ENCODE measurements at regions not wholly inside any gene's neighbourhood (a gene's known extent, or its start where the extent isn't known, plus 50 kb on each side); places are given as distances from the start of the nearest gene placed in this dataset.

GRCh38 chr5:60297658-60298057, 402.3 kb downstream of the DEPDC1B start:
- Histone ChIP-seq H3K4me3 (replicated peaks in 1 of 4; ENCODE audit: control extremely low read depth in 1 of 4, insufficient read depth in 1 of 4, low read depth in 3 of 4, low read length in 4 of 4) (no peak overlapping the region), H4K20me1 (ENCODE audit: control insufficient read depth, extremely low read depth, insufficient read depth, low read length) (no peaks in the 10 kb centered on the region), H3K4me1 (ENCODE audit: control insufficient read depth, extremely low read depth, insufficient read depth, low read length) (no peaks in the 10 kb centered on the region), H2AFZ (ENCODE audit: low read length) (no peak overlapping the region), H3K9ac (ENCODE audit: insufficient read depth, low read length) (no peak overlapping the region), H3K36me3 (ENCODE audit: control insufficient read depth, insufficient read depth, low read length) (no peaks in the 10 kb centered on the region), H3K4me2 (ENCODE audit: extremely low read depth, insufficient read depth, low read length) (no peak overlapping the region), H3K9me3 (ENCODE audit: control insufficient read depth, insufficient read depth, low read depth, low read length) (no peaks in the 10 kb centered on the region), H3K27me3 (ENCODE audit: control insufficient read depth, insufficient read depth, low read length) (no peaks in the 10 kb centered on the region), H3K79me2 (ENCODE audit: control insufficient read depth, insufficient read depth, low read length) (no peaks in the 10 kb centered on the region), H3K27ac (ENCODE audit: insufficient read depth, low read length) (no peak overlapping the region)
- peak in 1 of 2 donors; percentile 1 for DNase-seq (ENCODE audit: low read depth in 2 of 2)
- TF ChIP-seq EZH2 (IDR thresholded peaks at IDR 0.05; ENCODE audit: low read length, missing control alignments): no peak
- no peak for TF ChIP-seq CTCF (conservative IDR thresholded peaks at IDR 0.05 in 1 of 2, IDR thresholded peaks at IDR 0.05 in 1 of 2; ENCODE audit: low read depth in 1 of 2, low read length in 2 of 2)

- no peaks in the 10 kb centered on the region for H4K20me1 ChIP-seq (ENCODE audit: control insufficient read depth, extremely low read depth, insufficient read depth, low read length)
- H3K36me3 ChIP-seq (ENCODE audit: control insufficient read depth, insufficient read depth, low read length): no peaks in the 10 kb centered on the region
- no peak overlapping the region for H3K4me3 ChIP-seq (replicated peaks in 1 of 4; ENCODE audit: control extremely low read depth in 1 of 4, insufficient read depth in 1 of 4, low read depth in 3 of 4, low read length in 4 of 4)
- no peak overlapping the region for H3K9ac ChIP-seq (ENCODE audit: insufficient read depth, low read length)
- peak; percentile 19 to 25 for DNase-seq (ENCODE audit: low read depth in 2 of 2)
- H3K4me1 ChIP-seq (ENCODE audit: control insufficient read depth, extremely low read depth, insufficient read depth, low read length): no peaks in the 10 kb centered on the region
- H3K4me2 ChIP-seq (ENCODE audit: extremely low read depth, insufficient read depth, low read length): no peak overlapping the region
- TF ChIP-seq EZH2 (IDR thresholded peaks at IDR 0.05; ENCODE audit: low read length, missing control alignments) (no peak), CTCF (conservative IDR thresholded peaks at IDR 0.05 in 1 of 2, IDR thresholded peaks at IDR 0.05 in 1 of 2; ENCODE audit: low read depth in 1 of 2, low read length in 2 of 2) (peak; percentile 27 to 50)
- no peak overlapping the region for H2AFZ ChIP-seq (ENCODE audit: low read length)
- no peaks in the 10 kb centered on the region for H3K9me3 ChIP-seq (ENCODE audit: control insufficient read depth, insufficient read depth, low read depth, low read length)
- no peaks in the 10 kb centered on the region for H3K27me3 ChIP-seq (ENCODE audit: control insufficient read depth, insufficient read depth, low read length)
- H3K79me2 ChIP-seq (ENCODE audit: control insufficient read depth, insufficient read depth, low read length): no peaks in the 10 kb centered on the region
- no peak overlapping the region for H3K27ac ChIP-seq (ENCODE audit: insufficient read depth, low read length)
Measured at GRCh38 chr5:60295423-60295822, 401.9 kb upstream of the PDE4D start.

GRCh38 chr5:60293518-60293917, 400.0 kb upstream of the PDE4D start:
- Histone ChIP-seq H2AFZ (ENCODE audit: low read length) (no peak overlapping the region), H3K27me3 (ENCODE audit: control insufficient read depth, insufficient read depth, low read length) (no peaks in the 10 kb centered on the region), H3K4me3 (replicated peaks in 1 of 4; ENCODE audit: control extremely low read depth in 1 of 4, insufficient read depth in 1 of 4, low read depth in 3 of 4, low read length in 4 of 4) (no peak overlapping the region), H3K9me3 (ENCODE audit: control insufficient read depth, insufficient read depth, low read depth, low read length) (no peaks in the 10 kb centered on the region), H3K4me1 (ENCODE audit: control insufficient read depth, extremely low read depth, insufficient read depth, low read length) (no peaks in the 10 kb centered on the region), H4K20me1 (ENCODE audit: control insufficient read depth, extremely low read depth, insufficient read depth, low read length) (no peaks in the 10 kb centered on the region), H3K4me2 (ENCODE audit: extremely low read depth, insufficient read depth, low read length) (no peak overlapping the region), H3K79me2 (ENCODE audit: control insufficient read depth, insufficient read depth, low read length) (no peaks in the 10 kb centered on the region), H3K9ac (ENCODE audit: insufficient read depth, low read length) (no peak overlapping the region), H3K27ac (ENCODE audit: insufficient read depth, low read length) (no peak overlapping the region), H3K36me3 (ENCODE audit: control insufficient read depth, insufficient read depth, low read length) (no peaks in the 10 kb centered on the region)
- DNase-seq (ENCODE audit: low read depth in 2 of 2): no peak
- no peak for TF ChIP-seq CTCF (conservative IDR thresholded peaks at IDR 0.05 in 1 of 2, IDR thresholded peaks at IDR 0.05 in 1 of 2; ENCODE audit: low read depth in 1 of 2, low read length in 2 of 2)
- TF ChIP-seq EZH2 (IDR thresholded peaks at IDR 0.05; ENCODE audit: low read length, missing control alignments): no peak
